GM18868 (cell line): ENCODE measurements at regions not wholly inside any gene's neighbourhood (a gene's known extent, or its start where the extent isn't known, plus 50 kb on each side); places are given as distances from the start of the nearest gene placed in this dataset.

ENCODE experiments used
- ATAC-seq: cut with Tn5 transposase; IDR thresholded peaks from one replicate; pipeline ENCODE4 v1.9.1; 2021; ENCODE audit warnings: mild to moderate bottlenecking, moderate library complexity; ENCODE audit not compliant: unreplicated experiment

GRCh38 chr13:26839682-26840081 is 79.1 kb upstream of the GPR12 start:
- ATAC-seq, result no peak

DNA sequence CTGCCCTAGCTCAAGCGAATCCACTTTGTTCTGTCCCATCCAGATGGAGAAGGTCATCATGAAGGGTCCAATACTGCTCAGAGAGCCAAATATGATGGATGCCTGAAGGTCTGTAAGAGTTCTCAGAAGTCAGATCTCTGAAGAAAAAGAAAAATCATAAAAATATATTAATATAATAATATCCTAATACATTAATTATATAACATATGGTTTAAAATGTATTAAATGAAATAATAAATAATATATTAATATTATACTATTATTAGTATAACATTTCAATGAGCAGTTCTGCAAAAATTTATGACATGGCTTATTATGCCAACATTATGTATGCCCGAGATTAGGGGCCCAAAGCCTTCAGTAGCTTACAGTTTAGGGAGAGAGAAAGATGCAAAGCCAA is 78.2 kb upstream of the GPR12 start:
- no peak for ATAC-seq

DNA sequence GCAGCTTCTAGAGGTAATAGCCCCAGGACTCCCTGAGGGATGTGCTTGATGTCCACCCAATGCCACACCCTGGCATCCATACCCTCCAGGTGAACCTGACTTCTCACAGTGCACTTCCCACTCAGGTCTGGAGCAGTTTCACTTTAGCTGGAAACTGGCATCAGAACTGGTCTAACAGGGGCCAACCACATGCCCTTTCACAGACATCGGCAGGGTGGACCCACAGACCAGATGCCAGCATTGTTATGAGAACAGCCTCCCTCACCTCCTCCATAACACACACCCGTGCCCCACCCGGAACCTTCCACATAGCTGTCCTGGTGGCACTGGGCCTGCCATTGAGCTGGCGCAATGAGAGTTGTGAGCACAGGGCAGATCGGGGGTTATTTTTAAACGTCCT is 77.4 kb upstream of the GPR12 start:
- no peak for ATAC-seq

- ATAC-seq, result no peak
Measured at GRCh38 chr13:26837102-26837501, 76.5 kb upstream of the GPR12 start.

GRCh38 chr13:26836626-26837025 is 76.0 kb upstream of the GPR12 start:
- no peak for ATAC-seq

GRCh38 chr13:26834646-26835045 is 74.1 kb upstream of the GPR12 start:
- ATAC-seq, result no peak

DNA sequence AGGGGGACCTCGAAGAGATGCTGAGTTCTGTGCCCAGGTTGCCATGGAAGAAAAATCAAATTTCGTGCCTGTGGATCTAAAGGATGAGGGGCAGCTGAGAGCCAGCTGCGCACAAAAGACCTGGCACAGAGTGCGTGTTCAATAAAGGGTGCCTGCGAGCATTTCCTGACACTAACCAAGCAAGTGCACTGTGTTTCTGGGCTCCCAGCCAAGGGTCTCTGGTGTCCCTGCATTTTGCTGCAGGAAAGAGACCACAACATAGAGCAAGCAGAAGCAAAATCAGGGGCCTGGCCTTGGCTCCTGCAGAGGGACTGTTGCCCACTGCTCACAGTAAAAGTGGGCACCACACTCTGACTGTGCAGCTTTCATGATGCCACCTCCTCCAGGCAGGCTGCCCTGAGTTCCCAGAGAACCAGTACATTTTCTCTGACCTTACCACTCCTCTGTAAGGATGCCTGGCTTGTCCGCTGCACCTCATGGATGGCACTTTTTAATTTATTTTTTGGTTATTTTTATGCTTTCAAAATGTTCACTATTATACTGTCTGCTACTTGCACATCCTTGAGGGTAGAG is 70.8 kb upstream of the GPR12 start:
- ATAC-seq, result no peak

- ATAC-seq, result no peak
Measured at GRCh38 chr13:26829716-26830115, 69.1 kb upstream of the GPR12 start.

GRCh38 chr13:26824581-26824980 is 64.0 kb upstream of the GPR12 start:
- ATAC-seq, result no peak

DNA sequence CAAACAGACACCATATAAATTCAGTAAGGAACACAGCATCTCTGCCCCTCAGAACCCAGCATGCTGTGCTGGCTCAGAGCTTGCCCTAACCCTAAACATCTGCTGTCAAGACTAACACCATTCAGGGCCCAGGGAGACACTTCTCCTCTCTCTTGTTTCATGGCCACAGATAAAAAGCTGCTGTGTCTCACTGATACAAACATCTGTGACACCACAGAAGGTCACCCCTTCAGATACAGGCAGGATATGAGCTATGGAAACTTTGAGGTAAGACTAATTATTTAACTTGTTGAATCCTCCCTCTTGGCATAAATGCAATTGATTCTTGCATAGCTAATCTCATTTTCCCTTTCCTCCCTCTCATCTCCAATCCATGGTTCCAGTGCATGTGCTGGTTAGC is 61.6 kb upstream of the GPR12 start:
- no peak for ATAC-seq

DNA sequence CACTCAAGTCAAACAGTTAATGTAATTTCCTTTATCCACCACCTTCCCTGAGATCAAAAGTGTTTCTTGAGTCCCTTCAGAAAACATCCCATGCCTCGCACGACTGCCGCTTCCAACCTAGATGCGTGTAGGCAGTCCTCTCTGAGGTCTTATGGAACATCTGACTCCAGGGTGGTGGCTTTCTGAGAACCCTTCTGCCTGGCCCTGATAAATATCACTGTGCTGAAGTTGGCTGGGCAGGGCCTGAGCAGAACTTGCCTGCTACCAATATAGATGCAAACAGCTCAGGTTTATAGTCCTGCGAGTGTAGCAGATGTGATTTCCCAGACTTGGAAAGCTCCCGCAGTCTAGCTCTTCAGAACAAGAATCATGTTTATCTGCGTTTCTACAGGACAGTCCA is 61.1 kb upstream of the GPR12 start:
- ATAC-seq, result no peak

DNA sequence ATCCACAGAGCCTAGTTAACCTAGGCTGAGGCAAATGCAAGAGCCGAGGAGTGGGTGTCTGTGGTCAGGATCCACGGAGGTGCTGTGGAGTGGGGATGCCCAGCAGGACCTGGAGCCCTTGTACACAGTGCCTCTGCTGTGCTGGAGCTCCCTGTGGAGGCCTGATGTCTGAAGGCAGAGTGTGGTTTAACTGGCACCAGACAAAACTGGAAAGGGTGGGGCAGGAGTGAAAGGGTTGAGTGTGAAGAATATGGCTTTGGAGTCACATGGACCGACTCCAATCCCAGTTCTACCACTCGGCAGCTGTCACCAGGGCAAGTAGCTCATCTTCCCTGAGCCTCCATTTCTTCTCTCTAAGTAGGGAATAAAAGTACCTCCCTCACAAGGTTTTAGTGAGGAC is 60.3 kb upstream of the GPR12 start:
- ATAC-seq, result no peak

- ATAC-seq, result no peak
Measured at GRCh38 chr13:26819046-26819445, 58.5 kb upstream of the GPR12 start.

- ATAC-seq, result no peak
Measured at GRCh38 chr13:26816881-26817280, 56.3 kb upstream of the GPR12 start.

DNA sequence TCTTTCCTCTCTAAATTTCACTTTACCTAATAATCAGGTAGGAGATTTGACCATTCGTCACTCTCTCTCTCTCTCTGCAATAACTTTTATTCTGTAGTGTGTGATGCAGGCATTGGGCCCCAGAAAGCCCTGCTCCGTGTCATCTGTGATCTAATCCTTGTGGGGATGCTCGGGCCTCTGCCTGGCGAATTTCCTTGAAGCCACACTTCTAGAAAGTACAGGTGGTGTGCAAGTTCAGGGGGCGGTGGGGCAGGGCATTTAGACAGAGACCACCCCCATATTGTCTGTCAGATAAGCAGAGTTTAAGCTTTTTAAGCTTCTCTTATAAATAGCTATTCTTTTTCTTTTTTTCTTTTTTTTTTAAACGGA is 53.4 kb upstream of the GPR12 start:
- no peak for ATAC-seq

GRCh38 chr13:26813321-26813979 is 52.9 kb upstream of the GPR12 start:
- ATAC-seq, result no peak

DNA sequence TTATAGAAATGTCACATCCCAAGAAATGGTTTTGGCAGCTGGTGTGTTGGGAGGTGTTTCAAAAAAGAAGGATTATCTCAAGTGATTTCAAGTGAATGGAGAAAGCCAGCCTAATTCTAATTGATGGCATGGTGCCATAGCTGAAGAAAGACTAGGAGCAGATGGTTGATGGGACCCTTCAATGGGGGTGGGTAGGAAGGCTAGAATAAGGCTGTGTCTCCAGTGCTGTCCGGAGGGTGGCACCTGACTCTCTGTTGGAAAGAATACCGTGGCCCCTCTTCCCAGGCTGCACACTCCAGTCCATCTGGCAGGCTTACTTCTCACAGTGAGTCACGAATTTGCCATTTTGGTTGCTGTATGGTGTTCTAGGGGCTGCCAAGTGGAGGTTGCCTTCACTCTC is 51.0 kb upstream of the GPR12 start:
- no peak for ATAC-seq
